Gastroesophageal sphincter (tissue), 4 donors: ENCODE measurements at regions not wholly inside any gene's neighbourhood (a gene's known extent, or its start where the extent isn't known, plus 50 kb on each side); places are given as distances from the start of the nearest gene placed in this dataset.

Experiments used
- ATAC-seq: fragments of 150-250 bp; one replicate; pipeline ENCODE4 v1.9.1; 2016; ENCODE audit warnings: mild to moderate bottlenecking, moderate library complexity
- H3K27ac ChIP-seq, 4 donors: fragments of 200-600 bp; sonication (generic) in 3 of 4; 1 replicate in 3 of 4; 2 replicates in 1 of 4; pipeline ENCODE4 v1.5.1; 2016 to 2019
- H3K27me3 ChIP-seq: fragments of 200-600 bp; sonication (generic); one replicate; pipeline ENCODE4 v1.5.1; 2019
- H3K36me3 ChIP-seq, 2 donors: fragments of 200-600 bp; sonication (generic); one replicate each; pipeline ENCODE4 v1.5.1; 2019; ENCODE audit warnings: control low read depth in 1 of 2
- H3K4me1 ChIP-seq, 3 donors: fragments of 200-600 bp; sonication (generic); 1 replicate in 2 of 3; 2 replicates in 1 of 3; pipeline ENCODE4 v1.5.1; 2016 to 2019; ENCODE audit warnings: control low read depth in 2 of 3
- H3K4me3 ChIP-seq, 2 donors: fragments of 200-600 bp; sonication (generic); one replicate each; pipeline ENCODE4 v1.5.1; 2019; ENCODE audit warnings: mild to moderate bottlenecking in 1 of 2, moderate library complexity in 1 of 2
- H3K9me3 ChIP-seq, 3 donors: fragments of 200-600 bp; sonication (generic); one replicate each; pipeline ENCODE4 v1.5.1; 2017 to 2019; ENCODE audit warnings: control low read depth in 2 of 3
- CTCF ChIP-seq, 4 experiments: fragments of 200-600 bp in 2 of 4; fragments of 450-650 bp in 2 of 4; sonication (generic) in 1 of 4; IDR thresholded peaks; one replicate each; pipeline ENCODE4 v1.5.1; 2017 to 2019; ENCODE audit warnings: antibody characterized with exemption in 4 of 4, mild to moderate bottlenecking in 2 of 4, moderate library complexity in 2 of 4
- EP300 ChIP-seq: sonication (generic); formaldehyde crosslinking; IDR thresholded peaks from one replicate; pipeline ENCODE4 v1.6.1; 2017; ENCODE audit warnings: antibody characterized with exemption, mild to moderate bottlenecking
- POLR2A ChIP-seq, 2 donors: fragments of 450-650 bp; IDR thresholded peaks; one replicate each; pipeline ENCODE4 v1.6.1; 2017; ENCODE audit warnings: antibody characterized with exemption in 2 of 2, mild to moderate bottlenecking in 2 of 2, moderate library complexity in 1 of 2
- POLR2AphosphoS5 ChIP-seq: sonication (generic); formaldehyde crosslinking; IDR thresholded peaks from one replicate; pipeline ENCODE4 v1.6.1; 2017; ENCODE audit warnings: antibody characterized with exemption
- WGBS, 2 donors: methylation state at CpG; one replicate each; pipeline ENCODE4 v1.1.5; 2018; ENCODE audit warnings: low coverage in 1 of 2; 5-methylcytosine and 5-hydroxymethylcytosine counted together

DNA sequence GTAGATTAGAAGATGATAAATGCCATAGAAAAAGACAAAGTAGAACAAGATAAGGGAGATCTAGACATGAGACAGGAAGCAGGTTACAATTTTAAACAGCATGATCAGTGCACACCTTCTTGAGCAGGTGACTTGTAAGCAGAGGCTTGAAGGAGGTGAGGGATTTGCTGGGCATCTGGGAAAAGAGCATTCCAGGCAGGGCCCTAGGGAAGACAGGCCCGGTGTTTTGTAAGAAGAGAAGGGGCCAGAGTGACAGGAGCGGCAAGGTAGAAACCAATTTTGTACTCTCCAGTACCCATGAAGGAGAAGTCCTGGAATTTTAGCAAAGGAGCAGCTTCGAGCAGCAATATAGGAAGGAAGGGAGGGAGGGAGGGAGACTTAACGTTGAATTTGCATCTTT, 296.5 kb downstream of the MZT1 start:
- 40 to 64% methylated on average over 3 to 4 of the region's 4 CpGs for WGBS, 2 donors
- Histone ChIP-seq H3K36me3 (no peaks in the 10 kb centered on the region), H3K4me1 (no peaks in the 10 kb centered on the region), H3K4me3 (no peak overlapping the region), H3K27ac (no peak overlapping the region), H3K27me3 (no peaks in the 10 kb centered on the region), H3K9me3 (no peaks in the 10 kb centered on the region)
- ATAC-seq: no peak
- TF ChIP-seq POLR2AphosphoS5 (no peak), EP300 (no peak), POLR2A (IDR thresholded peaks at IDR 0.05) (no peak), CTCF (IDR thresholded peaks at IDR 0.05) (no peak)

DNA sequence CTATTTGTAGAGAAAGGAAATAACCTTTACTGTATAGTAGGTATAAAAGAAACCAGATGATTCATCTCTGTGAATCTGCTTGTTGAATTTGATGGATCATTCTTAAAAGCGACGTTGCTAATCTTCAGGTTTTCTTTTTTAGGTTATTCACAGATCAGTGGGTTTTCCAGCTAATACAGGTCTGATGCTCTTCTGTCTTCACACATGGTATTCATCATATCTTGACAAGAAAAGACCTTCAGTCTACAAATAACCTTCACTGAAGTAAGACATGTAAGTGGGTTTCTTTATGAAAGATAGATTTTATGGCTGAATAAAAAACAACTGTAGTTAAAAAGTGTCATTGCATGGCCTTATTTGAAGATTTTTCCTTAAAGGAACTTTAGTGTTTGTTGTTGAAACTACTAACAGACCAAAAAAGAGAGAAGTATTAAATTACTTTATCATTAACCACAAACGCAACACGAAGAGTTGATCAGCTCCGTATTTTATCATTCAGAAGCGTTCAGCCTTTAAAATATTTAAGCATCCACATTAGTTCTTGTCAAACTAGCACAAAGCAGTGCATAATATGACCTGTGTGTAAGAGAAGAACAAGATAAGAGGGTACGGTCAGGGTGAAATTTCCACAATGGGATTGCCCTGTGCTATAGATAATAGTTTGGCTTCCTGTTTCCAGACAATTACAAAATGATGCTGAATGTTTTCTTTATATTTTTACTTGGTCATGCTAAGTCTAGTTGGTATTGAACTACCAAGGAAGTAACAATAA, 299.5 kb downstream of the MZT1 start:
- no peaks in the 10 kb centered on the region for H3K36me3 ChIP-seq
- H3K4me1 ChIP-seq: no peaks in the 10 kb centered on the region
- H3K4me3 ChIP-seq: no peak overlapping the region
- no peaks in the 10 kb centered on the region for H3K9me3 ChIP-seq
- 63 to 66% methylated on average over 7 of the region's 7 CpGs for WGBS, 2 donors
- ATAC-seq: no peak
- H3K27ac ChIP-seq: no peak overlapping the region
- no peaks in the 10 kb centered on the region for H3K27me3 ChIP-seq
- no peak for TF ChIP-seq CTCF (IDR thresholded peaks at IDR 0.05)
- TF ChIP-seq POLR2A (IDR thresholded peaks at IDR 0.05): no peak
- no peak for TF ChIP-seq EP300
- no peak for TF ChIP-seq POLR2AphosphoS5

DNA sequence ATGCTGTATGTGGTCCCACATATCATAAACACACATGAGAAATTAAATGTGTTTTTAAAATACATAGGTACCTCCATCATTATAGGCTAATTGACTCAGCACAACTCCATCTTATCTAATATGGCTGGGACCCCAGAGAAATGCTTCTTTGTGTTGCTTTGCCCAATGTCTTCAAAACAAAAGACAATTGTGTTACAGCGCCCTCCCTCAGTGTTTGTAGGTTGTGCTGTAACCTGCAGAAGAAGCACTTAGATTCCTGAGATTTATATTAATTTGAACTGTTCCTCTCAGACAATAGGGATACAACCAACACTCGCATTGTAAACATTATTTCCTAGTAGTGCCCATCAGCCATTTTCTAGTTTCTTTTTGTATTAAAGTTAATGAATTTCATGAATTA, 303.4 kb downstream of the MZT1 start:
- no peak for ATAC-seq
- Histone ChIP-seq H3K27me3 (no peaks in the 10 kb centered on the region), H3K36me3 (no peaks in the 10 kb centered on the region), H3K27ac (no peak overlapping the region), H3K9me3 (no peaks in the 10 kb centered on the region), H3K4me1 (no peaks in the 10 kb centered on the region), H3K4me3 (no peak overlapping the region)
- 92 to 100% methylated on average over 1 to 2 of the region's 2 CpGs for WGBS, 2 donors
- TF ChIP-seq EP300: no peak
- no peak for TF ChIP-seq CTCF (IDR thresholded peaks at IDR 0.05)
- no peak for TF ChIP-seq POLR2AphosphoS5
- TF ChIP-seq POLR2A (IDR thresholded peaks at IDR 0.05): no peak

- no peak for ATAC-seq
- Histone ChIP-seq H3K27ac (no peak overlapping the region), H3K36me3 (no peaks in the 10 kb centered on the region), H3K4me3 (no peak overlapping the region), H3K9me3 (no peaks in the 10 kb centered on the region), H3K4me1 (no peaks in the 10 kb centered on the region), H3K27me3 (no peaks in the 10 kb centered on the region)
- 68 to 89% methylated on average over 3 of the region's 3 CpGs for WGBS, 2 donors
- TF ChIP-seq POLR2A (IDR thresholded peaks at IDR 0.05): no peak
- no peak for TF ChIP-seq CTCF (IDR thresholded peaks at IDR 0.05)
- no peak for TF ChIP-seq EP300
- no peak for TF ChIP-seq POLR2AphosphoS5
Observed at GRCh38 chr13:72415817-72416216, 311.6 kb downstream of the MZT1 start.

GRCh38 chr13:72412481-72412880, 314.9 kb downstream of the MZT1 start:
- no peak for ATAC-seq
- Histone ChIP-seq H3K9me3 (no peaks in the 10 kb centered on the region), H3K36me3 (no peaks in the 10 kb centered on the region), H3K27ac (no peak overlapping the region), H3K4me3 (no peak overlapping the region), H3K4me1 (no peaks in the 10 kb centered on the region), H3K27me3 (no peaks in the 10 kb centered on the region)
- 91 to 94% methylated on average over 2 of the region's 2 CpGs for WGBS, 2 donors
- no peak for TF ChIP-seq EP300
- no peak for TF ChIP-seq POLR2A (IDR thresholded peaks at IDR 0.05)
- TF ChIP-seq POLR2AphosphoS5: no peak
- no peak for TF ChIP-seq CTCF (IDR thresholded peaks at IDR 0.05)
